HG03139 (cell line): ENCODE measurements at regions not wholly inside any gene's neighbourhood (a gene's known extent, or its start where the extent isn't known, plus 50 kb on each side); places are given as distances from the start of the nearest gene placed in this dataset.
"Not testable (repeated sequence)": the region's sequence is repeated elsewhere in the genome, so short reads cannot be mapped to it uniquely, and the experiment has no call there.

Experiments used
- ATAC-seq: cut with Tn5 transposase; IDR thresholded peaks from one replicate; pipeline ENCODE4 v1.9.1; 2021; ENCODE audit not compliant: unreplicated experiment

GRCh38 chr1:170375082-170375723, 156.8 kb upstream of the GORAB start:
- ATAC-seq, result no peak

DNA sequence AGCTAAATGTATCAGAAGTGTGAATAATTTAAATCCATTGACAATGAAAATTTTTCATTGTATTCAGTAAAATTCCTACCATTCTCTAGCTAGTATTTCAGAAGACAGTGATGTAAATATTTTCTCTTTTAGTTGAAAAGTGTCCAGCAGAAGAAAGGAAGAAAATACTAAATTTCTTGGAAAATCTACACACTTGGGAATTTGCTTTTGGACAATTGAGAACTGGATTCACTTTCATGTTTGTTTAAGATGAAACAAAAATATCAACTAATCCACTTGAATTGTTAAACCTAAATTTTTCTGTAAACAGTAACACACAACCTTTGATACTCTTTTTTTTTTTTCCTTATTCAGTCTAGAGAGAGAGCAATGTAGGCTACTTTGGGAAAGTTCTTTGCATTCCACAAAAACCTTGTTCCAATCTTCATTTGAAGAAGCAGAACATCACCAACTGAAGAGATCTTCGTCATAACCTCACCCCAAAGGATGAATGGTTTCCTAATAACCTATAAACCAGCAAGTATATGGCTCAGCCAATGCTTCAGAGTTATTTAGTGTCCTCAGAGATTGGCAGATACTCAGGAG, 155.1 kb upstream of the GORAB start:
- no peak for ATAC-seq

- peak; percentile 71 for ATAC-seq
Observed at GRCh38 chr1:170377440-170377839, 154.5 kb upstream of the GORAB start.

DNA sequence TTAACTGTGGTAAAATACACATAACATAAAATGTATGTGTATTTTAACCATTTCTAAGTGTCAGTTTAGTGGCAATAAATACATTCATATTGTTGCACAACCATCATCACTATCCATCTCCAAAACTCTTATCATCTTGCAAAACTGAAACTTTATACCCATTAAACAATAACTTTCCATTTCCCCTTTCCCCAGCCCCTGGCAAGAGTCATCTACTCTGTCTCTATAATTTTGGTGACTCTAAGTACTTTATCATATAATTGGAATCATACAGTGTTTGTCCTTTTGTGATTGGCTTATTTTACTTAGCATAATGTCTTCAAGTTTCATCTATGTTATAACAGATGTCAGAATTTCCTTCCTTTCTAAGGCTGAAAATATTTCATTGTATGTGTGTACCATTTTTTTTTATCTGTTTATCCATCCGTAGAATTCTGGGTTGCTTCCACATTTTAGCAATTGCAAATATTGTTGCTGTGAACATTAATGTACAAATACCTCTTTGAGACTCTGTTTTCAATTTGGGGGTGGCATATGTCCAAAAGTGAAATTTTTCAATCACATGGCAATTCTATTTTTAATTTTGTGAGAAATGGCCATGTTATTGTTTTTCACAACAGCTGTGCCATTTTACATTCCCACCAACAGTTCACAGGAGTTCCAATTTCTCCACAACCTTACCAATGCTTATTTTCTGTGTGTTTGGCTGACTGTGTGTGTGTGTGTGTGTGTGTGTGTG, 153.9 kb upstream of the GORAB start:
- no peak for ATAC-seq

GRCh38 chr1:170385750-170386149, 146.2 kb upstream of the GORAB start:
- no peak for ATAC-seq

DNA sequence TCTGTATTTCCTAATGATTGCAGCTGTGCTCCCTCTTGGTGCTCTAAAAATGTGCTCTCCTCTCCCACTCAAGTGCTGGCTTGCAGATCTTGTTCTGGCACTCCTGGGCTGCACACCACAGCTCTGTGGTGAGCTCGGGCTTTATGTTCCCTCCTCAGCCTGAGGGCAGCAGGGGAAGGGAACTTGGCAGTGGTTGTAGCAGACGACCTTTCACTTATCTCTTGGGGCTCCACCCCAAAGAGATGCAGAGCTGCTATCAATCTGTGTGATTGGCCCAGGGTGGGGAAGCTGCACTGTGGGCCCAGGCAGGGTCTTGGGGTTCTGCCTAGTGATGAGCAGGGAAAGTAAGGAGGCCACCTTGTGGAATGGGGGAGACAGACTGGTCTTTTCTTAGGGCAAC, 143.5 kb upstream of the GORAB start:
- ATAC-seq, result no peak

GRCh38 chr1:170395149-170395548, 136.8 kb upstream of the GORAB start:
- ATAC-seq, result no peak

DNA sequence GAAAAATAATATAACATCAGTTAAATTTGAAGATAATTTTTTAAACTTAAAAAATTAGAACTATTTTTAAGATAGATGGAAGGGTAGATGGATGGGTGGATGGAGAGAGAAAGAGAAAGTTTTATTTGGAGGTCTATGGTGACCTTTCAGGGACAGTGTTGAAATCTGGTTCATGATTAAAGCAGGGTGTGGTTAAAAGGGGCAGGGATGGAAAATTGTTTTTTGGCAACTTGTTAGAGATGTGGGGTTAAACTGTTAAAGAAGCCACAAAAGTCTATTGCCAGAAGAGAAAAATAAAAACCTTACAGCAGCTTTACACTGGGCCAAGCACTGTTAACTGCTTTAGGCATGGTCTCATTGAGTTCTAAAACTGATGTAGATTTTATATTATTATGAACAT, 134.9 kb upstream of the GORAB start:
- no peak for ATAC-seq

DNA sequence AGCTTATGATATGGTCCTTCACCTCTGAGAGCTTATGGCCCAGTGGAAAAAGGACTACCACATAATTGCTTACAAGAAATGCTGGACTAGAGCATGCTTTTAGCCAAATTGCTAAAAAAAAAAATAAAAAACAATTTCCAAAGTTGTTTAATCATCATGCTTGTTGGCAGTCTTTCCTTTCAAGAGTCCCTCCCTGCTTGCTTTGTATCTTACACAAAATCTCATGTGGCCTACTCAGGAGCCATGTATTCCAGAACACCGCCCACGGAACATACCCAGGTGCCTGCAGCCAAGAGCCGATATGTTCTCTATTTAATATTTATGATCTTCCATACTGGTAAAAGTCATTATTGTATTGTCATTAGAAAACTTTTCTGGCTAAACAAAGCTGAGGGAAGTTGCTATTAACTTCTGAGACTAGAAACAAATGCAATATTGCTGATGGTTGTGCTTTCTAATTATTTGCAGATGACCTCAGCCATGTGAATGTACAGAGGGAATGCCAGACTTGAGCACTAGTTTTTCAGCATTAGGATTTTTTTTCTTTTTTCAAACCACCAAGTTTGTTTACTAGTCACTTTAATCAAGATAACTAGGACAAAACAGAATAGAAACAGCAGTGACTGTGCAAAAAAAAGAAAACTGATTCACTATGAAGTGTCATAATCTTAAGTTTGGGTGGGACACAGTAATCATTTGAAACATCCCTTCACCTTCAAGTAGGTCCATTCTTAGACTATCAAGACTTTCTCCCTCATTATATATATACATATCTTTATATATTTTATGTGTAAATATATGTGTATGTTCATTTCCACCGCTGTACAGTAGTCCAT, 129.3 kb upstream of the GORAB start:
- ATAC-seq, result no peak

- no peak for ATAC-seq
Observed at GRCh38 chr1:170407138-170407537, 124.8 kb upstream of the GORAB start.

DNA sequence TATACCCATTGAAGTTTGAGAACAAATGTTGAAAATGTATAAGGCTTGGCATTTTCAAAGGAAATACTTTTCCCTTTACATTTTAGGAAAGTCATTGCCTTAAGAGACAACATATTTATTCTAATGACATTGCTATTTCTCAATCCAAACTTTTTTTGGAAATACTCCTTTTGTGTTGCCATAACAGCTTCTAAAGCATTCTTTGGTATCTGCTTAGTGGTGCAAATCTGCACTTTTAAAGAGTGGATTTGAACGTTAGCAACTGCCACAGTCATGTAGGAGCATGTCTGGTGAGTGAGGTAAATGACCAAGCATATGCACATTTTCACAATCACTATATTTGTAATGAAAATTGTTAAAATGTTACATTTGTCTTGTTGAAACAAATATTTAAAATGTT, 124.4 kb upstream of the GORAB start:
- no peak for ATAC-seq

- no peak for ATAC-seq
Observed at GRCh38 chr1:170410401-170411166, 121.4 kb upstream of the GORAB start.

DNA sequence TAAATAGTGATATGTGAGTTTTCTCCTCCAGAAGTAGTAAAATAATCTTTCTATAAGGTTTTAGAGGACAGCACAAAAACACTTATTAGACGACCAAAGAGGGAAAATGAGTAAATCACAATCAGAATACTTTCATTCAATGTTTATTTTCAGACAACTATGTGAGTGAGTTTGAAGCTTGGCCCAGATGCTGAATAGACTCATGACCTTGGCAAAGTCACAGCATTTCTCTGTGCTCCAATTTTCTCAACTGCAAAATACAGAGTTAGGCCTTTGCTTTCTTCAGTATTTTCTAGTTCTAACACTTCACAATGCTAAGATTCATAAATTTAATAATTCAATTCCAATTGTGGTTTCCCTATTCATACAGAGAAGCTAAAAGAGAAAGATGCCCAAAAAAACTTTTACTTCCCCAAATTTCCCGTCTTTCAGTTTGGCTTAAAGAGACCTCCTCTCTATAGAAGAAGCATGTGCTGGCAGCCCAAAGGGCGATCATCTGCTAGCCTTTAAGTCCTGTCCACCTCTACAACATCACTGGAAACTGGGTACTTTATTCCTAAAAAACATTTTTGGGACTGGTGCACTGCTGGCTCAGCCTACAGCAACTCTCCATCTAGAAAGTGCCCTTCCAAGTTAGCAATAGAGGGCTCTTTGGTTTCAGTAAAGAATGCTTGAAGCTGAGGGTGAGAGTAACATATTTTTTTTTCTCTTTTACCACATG, 116.8 kb upstream of the GORAB start:
- no peak for ATAC-seq

DNA sequence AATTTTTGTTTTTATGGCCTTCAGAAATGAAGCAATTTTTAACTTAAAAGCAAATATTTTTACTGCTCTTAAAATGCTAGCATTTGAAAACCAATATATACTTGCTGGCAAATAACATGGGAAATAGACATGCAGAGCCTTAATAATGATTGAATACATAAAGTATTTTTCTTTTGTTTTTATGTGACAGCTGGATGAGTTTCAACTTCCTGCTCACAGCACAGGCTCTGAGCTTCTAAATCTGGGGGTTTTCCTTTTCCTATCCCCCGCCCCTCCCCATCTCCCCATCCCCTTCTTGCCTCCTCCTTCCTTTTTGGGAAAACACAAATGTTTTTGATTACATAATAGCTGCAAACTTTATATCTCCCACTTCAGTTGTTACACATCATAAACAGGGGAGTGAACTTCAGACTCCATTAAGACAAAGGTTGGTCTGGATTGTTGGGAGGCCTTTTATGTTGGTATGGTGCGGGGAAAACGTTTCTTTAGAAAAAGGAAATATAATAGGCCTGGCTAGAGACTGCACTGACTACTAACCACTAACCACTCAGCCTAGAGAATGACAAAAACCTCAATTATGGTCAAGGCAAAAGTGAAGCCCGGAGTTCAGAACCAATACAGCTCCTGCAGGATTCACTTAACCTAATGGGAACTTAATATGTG, 116.1 kb upstream of the GORAB start:
- ATAC-seq, result no peak

DNA sequence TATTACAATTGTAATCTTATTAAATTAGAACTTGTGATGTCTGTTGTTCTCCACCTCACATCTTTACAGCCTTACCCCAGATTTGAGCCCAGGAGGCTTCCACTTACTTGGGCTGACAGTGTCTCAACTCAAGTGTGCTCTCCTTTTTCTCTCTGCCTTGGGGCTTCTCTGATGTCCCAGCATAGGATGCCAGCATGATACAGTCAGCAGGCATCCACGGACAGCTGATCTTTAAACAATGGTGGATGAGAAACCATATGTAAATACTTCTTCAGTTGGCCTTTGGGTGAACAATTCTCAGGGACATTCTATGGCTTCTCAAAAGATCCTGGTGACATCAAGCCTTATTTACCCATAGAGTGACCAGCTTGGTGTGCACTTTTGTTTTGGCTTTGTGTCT, 107.6 kb upstream of the GORAB start:
- ATAC-seq, result no peak

- ATAC-seq, result no peak
Observed at GRCh38 chr1:170426596-170426995, 105.4 kb upstream of the GORAB start.

DNA sequence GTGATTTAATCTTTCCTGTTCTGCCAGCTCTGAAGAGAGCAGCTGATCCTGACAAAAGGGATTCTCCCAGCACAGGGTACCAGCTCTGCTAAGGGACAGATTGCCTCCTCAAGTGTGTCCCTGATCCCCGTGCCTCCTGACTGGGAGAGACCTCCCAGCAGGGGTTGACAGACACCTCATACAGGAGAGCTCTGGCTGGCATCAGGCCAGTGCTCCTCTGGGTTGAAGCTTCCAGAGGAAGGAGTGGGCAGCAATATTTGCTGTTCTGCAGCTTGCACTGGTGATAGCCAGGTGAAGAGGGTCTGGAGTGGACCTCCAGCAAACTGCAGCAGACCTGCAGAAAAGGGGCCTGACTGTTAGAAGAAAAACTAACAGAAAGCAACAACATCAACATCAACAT, 105.0 kb upstream of the GORAB start:
- not testable (repeated sequence) for ATAC-seq

GRCh38 chr1:170436928-170437327, 95.0 kb upstream of the GORAB start:
- ATAC-seq, result no peak

DNA sequence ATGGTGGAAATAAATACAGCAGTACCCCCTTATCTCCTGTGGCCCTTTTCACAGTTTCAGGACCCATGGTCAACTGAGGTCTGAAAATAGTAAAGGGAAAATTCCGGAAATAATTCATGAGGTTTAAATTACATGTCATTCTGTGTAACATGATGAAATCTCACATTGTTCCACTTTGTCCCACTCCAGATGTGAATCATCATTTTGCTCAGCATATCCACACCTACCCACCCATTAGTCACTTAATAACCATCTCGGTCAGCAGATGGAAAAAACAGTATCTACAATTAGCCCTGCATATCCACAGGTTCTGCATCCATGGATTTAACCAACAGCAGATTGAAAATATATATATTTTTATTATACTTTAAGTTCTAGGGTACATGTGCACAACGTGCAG, 86.9 kb upstream of the GORAB start:
- ATAC-seq, result no peak
